Spinal cord (tissue), 9 donors: ENCODE measurements at regions not wholly inside any gene's neighbourhood (a gene's known extent, or its start where the extent isn't known, plus 50 kb on each side); places are given as distances from the start of the nearest gene placed in this dataset.

Experiments used
- DNase-seq, 6 donors: peaks; one replicate each; pipeline versions ENCODE4 v3.0.0 to v3.0.0-alpha.2; 2013 to 2015; ENCODE audit warnings: low spot score in 6 of 6, low read depth in 4 of 6
- H3K27ac ChIP-seq: one replicate; pipeline ENCODE4 v1.5.1; 2013; ENCODE audit warnings: low read depth, low read length, control low read depth
- H3K27me3 ChIP-seq: one replicate; pipeline ENCODE4 v1.6.1; 2013; ENCODE audit warnings: low read length; ENCODE audit not compliant: control insufficient read depth, insufficient read depth
- H3K36me3 ChIP-seq: one replicate; pipeline ENCODE4 v1.6.1; 2013; ENCODE audit warnings: low read length; ENCODE audit not compliant: control insufficient read depth, insufficient read depth
- H3K4me1 ChIP-seq: one replicate; pipeline ENCODE4 v1.6.1; 2013; ENCODE audit warnings: low read length; ENCODE audit not compliant: control insufficient read depth, insufficient read depth
- H3K4me3 ChIP-seq: one replicate; pipeline ENCODE4 v1.5.1; 2013; ENCODE audit warnings: low read depth, low read length, control low read depth
- H3K9me3 ChIP-seq: one replicate; pipeline ENCODE4 v1.6.1; 2013; ENCODE audit warnings: low read length; ENCODE audit not compliant: control insufficient read depth, insufficient read depth
- WGBS: methylation state at CpG from one replicate; pipeline ENCODE4 v1.1.5; 2013; ENCODE audit warnings: missing lambda C conversion rate; ENCODE audit not compliant: insufficient coverage; 5-methylcytosine and 5-hydroxymethylcytosine counted together
- donor health status: healthy.

DNA sequence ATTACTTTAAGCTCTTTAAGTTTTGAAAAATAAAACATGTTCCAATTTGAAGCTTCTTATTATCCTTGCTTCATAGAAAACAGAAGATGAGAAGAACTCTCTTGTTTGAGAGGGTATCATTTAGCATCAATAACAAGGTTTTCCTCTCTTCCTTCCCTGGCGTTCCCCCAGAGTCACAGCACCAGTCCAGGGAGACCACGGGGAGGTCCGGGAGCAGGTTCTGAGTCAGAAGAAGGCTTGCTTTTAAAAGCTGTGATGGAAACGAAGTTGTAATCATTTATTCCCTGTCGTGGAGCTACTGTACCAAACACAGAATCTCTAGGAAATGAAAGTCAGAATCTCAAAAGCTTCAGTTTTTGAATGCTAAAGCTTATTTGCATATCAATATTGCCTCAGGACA is 174.0 kb upstream of the LSM14A start:
- WGBS: no CpG with 5 or more reads among the region's 5 CpGs
- no peaks in the 10 kb centered on the region for H3K36me3 ChIP-seq
- H3K4me1 ChIP-seq: no peaks in the 10 kb centered on the region
- DNase-seq: peak in 1 of 6 donors; percentile 10
- H3K27me3 ChIP-seq: no peaks in the 10 kb centered on the region
- no peak overlapping the region for H3K27ac ChIP-seq
- no peak overlapping the region for H3K4me3 ChIP-seq
- no peaks in the 10 kb centered on the region for H3K9me3 ChIP-seq

DNA sequence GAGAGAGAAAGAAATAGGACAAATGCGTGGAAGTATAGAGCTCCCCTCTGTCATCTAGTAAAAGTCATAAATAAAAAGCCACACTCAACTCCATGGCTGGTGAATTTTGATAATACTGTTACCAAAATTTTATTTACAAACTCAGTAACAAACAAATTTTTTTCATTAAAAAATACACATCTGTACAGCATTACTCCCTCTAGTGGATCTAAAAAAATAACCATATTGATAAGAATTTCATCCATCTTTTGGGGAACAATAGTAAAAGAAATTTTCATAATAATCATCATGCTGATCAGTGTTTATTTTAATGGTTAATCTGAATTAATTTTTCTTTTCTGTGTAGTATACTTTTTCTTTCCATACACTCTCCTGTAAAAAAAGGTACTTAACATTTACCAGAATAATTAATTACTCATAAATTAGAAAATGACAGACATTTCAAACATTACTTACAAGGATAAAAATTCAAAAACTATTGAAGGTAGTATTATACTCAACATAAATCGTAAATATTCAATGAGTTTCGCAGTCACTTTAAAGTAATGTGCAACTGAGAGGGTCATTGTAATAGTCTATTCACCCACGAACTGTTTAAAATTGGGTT is 173.5 kb upstream of the LSM14A start:
- WGBS: no CpG with 5 or more reads among the region's 4 CpGs
- H3K27ac ChIP-seq: no peak overlapping the region
- no peaks in the 10 kb centered on the region for H3K9me3 ChIP-seq
- H3K4me1 ChIP-seq: no peaks in the 10 kb centered on the region
- DNase-seq: peak in 1 of 6 donors; percentile 63
- no peaks in the 10 kb centered on the region for H3K27me3 ChIP-seq
- H3K4me3 ChIP-seq: no peak overlapping the region
- H3K36me3 ChIP-seq: no peaks in the 10 kb centered on the region

DNA sequence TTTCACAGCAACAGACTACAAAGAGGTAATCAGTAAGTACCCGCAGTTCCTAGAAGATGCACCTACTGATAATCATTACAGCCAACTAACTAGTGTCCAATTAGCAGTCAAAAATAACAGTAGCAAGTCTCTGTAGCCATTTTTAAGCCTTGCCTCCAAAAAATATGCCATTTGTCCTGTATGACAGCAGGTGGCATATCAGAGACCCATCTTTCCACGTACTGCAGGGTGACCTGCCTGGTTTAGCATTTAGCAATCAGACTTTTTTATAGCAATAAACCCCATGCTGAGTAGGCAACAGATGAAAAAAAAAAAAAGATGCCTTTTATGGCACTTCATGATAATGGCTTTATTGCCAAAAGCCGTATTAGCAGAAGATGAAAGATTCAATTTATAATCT is 155.3 kb upstream of the LSM14A start:
- 65% methylated on average over 2 of the region's 3 CpGs for WGBS
- H3K27me3 ChIP-seq: no peaks in the 10 kb centered on the region
- peak in 1 of 6 donors; percentile 26 for DNase-seq
- H3K4me1 ChIP-seq: no peaks in the 10 kb centered on the region
- H3K36me3 ChIP-seq: no peaks in the 10 kb centered on the region
- peaks cover 3% of the 10 kb centered on the region for H3K9me3 ChIP-seq
- H3K27ac ChIP-seq: no peak overlapping the region
- no peak overlapping the region for H3K4me3 ChIP-seq

DNA sequence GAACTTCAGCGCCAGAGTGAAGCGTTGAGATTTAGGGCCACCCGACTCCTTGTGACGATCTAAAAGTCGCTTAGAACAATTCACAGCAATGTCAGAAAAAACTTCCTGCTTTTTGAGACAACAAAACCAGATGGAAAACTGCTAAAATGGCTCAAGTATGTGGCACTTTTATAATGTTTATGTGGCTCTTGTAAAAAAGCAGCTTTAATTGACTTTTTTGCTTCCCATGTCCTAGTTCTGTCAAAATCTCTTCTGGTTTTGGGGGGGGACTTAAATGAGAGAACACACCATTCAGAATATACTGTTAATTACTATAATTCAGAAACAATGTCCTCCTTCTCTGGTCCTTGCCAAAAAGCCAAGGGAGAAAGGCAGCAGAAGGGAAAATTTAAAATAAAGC is 154.7 kb upstream of the LSM14A start:
- Histone ChIP-seq H3K27ac (no peak overlapping the region), H3K4me3 (no peak overlapping the region), H3K36me3 (no peaks in the 10 kb centered on the region), H3K27me3 (no peaks in the 10 kb centered on the region), H3K4me1 (no peaks in the 10 kb centered on the region), H3K9me3 (peaks cover 3% of the 10 kb centered on the region)
- 22% methylated on average over 3 of the region's 5 CpGs for WGBS
- DNase-seq: peak in 1 of 6 donors; percentile 46

DNA sequence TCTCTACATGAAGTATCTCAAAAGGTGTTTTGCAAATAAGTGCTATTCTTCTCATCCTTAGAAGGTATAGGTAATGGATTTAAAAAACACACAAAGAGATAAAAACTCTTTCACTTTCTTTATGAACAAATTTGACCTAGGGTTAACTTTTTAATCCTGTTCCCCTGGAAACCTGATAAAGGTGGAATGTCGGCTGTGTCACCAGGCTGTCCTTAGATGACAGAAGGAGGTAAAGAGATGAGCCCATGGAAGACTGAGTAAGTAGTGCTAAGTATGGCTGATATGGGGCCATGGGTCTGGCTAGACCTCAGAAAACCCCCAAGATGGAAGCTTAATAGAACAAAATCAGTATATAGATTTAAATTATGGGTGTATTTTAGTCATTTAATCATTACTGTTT is 153.8 kb upstream of the LSM14A start:
- Histone ChIP-seq H3K9me3 (peaks cover 9% of the 10 kb centered on the region), H3K4me3 (no peak overlapping the region), H3K4me1 (no peaks in the 10 kb centered on the region), H3K36me3 (no peaks in the 10 kb centered on the region), H3K27me3 (peaks cover 3% of the 10 kb centered on the region), H3K27ac (no peak overlapping the region)
- DNase-seq: no peak
- no CpG with 5 or more reads among the region's 1 CpG for WGBS

DNA sequence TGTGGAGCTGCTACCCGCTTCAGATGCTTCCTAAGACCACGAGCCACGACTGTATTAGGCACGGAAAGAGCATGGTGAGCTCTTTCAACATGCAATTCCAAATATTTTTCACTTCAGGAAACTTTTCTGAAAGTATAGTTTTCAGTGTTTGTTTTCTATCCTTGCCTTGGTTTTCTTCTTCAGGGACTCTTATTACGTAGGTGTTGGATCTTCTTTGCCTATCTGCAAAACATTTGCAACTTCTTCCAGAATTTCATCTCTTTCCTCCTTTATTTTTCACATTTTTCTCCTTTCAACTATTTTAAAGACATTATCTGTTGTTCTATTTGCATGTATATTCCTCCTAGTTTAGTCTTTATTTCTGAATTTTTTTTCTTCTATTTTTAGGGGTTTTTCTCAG is 148.9 kb upstream of the LSM14A start:
- H3K27ac ChIP-seq: no peak overlapping the region
- no CpG with 5 or more reads among the region's 5 CpGs for WGBS

DNA sequence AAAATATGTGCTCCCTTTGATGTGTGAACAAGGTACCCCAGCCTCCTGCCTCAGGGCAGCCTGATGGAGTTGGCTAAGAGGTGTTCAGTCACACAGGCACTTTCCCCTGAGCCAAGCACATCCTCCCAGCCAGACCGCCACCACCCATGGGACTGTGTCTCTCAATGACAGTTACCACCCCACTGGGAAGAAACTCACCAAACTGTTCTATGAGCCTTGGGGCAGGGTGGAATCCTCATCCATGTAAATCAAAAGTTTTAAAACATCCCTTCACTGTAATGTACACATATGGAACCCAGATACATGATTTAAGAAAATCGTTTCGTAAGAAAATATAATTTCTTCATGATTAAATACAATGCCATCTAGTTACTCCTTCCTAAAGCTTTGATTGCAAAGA is 138.4 kb upstream of the LSM14A start:
- H3K9me3 ChIP-seq: no peaks in the 10 kb centered on the region
- H3K27ac ChIP-seq: no peak overlapping the region
- no peaks in the 10 kb centered on the region for H3K4me1 ChIP-seq
- H3K36me3 ChIP-seq: no peaks in the 10 kb centered on the region
- no peak overlapping the region for H3K4me3 ChIP-seq
- DNase-seq: no peak
- WGBS: 78% methylated on average over 1 of the region's 3 CpGs
- no peaks in the 10 kb centered on the region for H3K27me3 ChIP-seq

More for the DNA sequence above, 148.9 kb upstream of the LSM14A start:
- peaks cover 3% of the 10 kb centered on the region for H3K27me3 ChIP-seq
- H3K4me3 ChIP-seq: no peak overlapping the region
- no peaks in the 10 kb centered on the region for H3K4me1 ChIP-seq
- no peak for DNase-seq
- H3K9me3 ChIP-seq: peaks cover 8% of the 10 kb centered on the region
- no peaks in the 10 kb centered on the region for H3K36me3 ChIP-seq

DNA sequence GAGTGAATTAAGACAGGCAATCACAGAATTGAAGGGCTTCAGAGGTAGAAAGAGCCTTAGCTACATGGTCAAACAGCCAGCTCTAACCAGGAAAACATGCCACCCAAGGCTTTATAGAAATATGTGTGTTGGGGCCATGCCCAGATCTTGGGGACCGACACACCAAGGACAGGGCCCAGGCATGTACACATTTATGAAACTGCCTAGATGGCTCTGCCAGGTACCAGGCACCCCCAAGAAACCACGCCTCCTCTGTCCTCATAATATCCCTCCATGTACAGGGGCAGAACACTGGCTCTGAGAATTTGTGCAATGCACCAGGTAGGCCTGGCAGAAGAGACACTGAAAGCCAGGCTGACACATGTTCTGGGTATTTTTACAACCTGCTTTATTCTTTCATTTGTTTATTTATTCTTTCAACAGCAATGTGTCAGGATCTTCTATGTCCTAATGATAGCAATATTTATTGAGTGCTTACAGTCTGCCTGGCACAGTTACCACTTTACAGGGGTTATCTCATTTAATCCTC is 137.9 kb upstream of the LSM14A start:
- Histone ChIP-seq H3K27ac (no peak overlapping the region), H3K27me3 (no peaks in the 10 kb centered on the region), H3K9me3 (no peaks in the 10 kb centered on the region), H3K4me3 (no peak overlapping the region), H3K36me3 (no peaks in the 10 kb centered on the region), H3K4me1 (no peaks in the 10 kb centered on the region)
- DNase-seq: no peak
- WGBS: 86% methylated on average over 2 of the region's 2 CpGs

DNA sequence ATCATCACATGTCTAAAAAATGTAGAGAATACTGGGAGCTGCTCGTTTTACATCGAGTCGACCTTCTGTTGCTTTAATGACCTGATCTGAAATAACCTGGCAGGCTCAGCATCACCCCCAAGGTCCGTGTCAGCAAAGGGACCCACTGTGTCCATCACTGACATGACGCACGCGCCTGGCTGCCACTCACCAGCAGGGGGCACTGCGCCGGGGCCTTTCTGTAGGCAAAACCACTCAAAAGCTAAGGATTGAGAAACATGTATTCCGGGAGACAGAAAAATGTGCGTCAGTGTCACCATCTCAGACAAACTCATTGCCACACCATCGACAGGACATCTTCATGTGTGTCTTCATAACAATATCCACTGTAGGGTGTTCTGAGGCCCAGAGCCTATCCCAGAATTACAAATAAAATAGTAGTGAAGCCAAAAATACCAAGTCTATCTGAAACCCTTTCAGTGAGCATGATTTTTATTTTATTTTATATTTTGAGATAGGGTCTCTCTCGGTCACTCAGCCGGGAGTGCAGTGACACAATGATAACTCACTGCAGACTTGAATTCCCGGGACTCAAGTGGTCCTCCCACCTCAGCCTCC is 130.3 kb upstream of the LSM14A start:
- Histone ChIP-seq H3K36me3 (no peaks in the 10 kb centered on the region), H3K4me3 (no peak overlapping the region), H3K27ac (no peak overlapping the region), H3K4me1 (no peaks in the 10 kb centered on the region), H3K9me3 (no peaks in the 10 kb centered on the region), H3K27me3 (no peaks in the 10 kb centered on the region)
- WGBS: 28% methylated on average over 12 of the region's 15 CpGs
- peak in 4 of 6 donors; percentile 9 to 61 (median 38) for DNase-seq

DNA sequence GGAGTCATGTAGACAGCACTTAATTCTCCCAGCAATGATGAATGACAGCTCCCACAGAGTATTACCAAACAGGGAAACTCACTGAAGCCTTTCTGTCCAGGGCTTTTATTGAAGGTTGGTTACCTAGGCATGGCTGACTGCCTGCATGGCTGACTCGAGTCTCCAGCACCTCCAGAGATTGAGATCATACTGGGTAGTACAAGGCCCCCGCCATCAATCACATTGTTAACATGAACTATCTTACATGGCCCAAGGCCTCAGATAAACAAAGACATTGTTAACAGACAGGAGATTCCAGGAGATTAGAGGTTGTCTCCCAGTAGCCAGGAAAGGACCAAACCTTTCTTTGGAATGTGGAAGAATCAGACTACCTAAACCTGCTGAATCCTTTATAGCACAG is 128.3 kb upstream of the LSM14A start:
- DNase-seq: no peak
- Histone ChIP-seq H3K36me3 (no peaks in the 10 kb centered on the region), H3K27me3 (no peaks in the 10 kb centered on the region), H3K9me3 (no peaks in the 10 kb centered on the region), H3K27ac (no peak overlapping the region), H3K4me3 (no peak overlapping the region), H3K4me1 (no peaks in the 10 kb centered on the region)
- no CpG with 5 or more reads among the region's 2 CpGs for WGBS
